Keratinocyte (primary cell): ENCODE measurements at regions not wholly inside any gene's neighbourhood (a gene's known extent, or its start where the extent isn't known, plus 50 kb on each side); places are given as distances from the start of the nearest gene placed in this dataset.

Experiments used
- DNase-seq: peaks from one replicate; pipeline ENCODE4 v3.0.0-alpha.2; 2011; ENCODE audit warnings: low read depth, missing footprints, low spot score
- FAIRE-seq: peaks from 2 replicates; lab custom pipeline; 2011; peaks lifted over from hg19 to GRCh38; lab: Jason Lieb, UNC
- H2AFZ ChIP-seq: 2 replicates; pipeline ENCODE4 v1.6.0; 2012; ENCODE audit warnings: low read length, control low read depth, inconsistent platforms; ENCODE audit not compliant: control insufficient read depth
- H3K27ac ChIP-seq: 2 replicates; pipeline ENCODE4 v1.5.1; 2011; ENCODE audit warnings: low read length; ENCODE audit not compliant: control insufficient read depth, insufficient read depth
- H3K27me3 ChIP-seq: 3 replicates; pipeline ENCODE4 v1.6.0; 2011; ENCODE audit warnings: low read length; ENCODE audit not compliant: control insufficient read depth, insufficient read depth; ENCODE audit errors: extremely low read depth
- H3K36me3 ChIP-seq, 2 experiments: 2 replicates in 1 of 2; 3 replicates in 1 of 2; pipeline ENCODE4 v1.5.1; 2011; ENCODE audit warnings: low read length in 2 of 2, mild to moderate bottlenecking in 1 of 2; ENCODE audit not compliant: control insufficient read depth in 2 of 2, insufficient read depth in 2 of 2; ENCODE audit errors: extremely low read depth in 1 of 2
- H3K4me1 ChIP-seq: 3 replicates; pipeline ENCODE4 v1.5.1; 2011; ENCODE audit warnings: low read length; ENCODE audit not compliant: control insufficient read depth, insufficient read depth; ENCODE audit errors: extremely low read depth
- H3K4me2 ChIP-seq: 3 replicates; pipeline ENCODE4 v1.6.0; 2011; ENCODE audit warnings: low read depth, low read length; ENCODE audit not compliant: control insufficient read depth, insufficient read depth; ENCODE audit errors: extremely low read depth
- H3K4me3 ChIP-seq, 3 experiments: fragments of 200-600 bp in 1 of 3; sonication (generic) in 1 of 3; 2 replicates in 2 of 3; 3 replicates in 1 of 3; pipeline ENCODE4 v1.5.1; 2011 to 2016; ENCODE audit warnings: low read length in 3 of 3, mild to moderate bottlenecking in 3 of 3, control low read depth in 2 of 3, inconsistent platforms in 1 of 3, low read depth in 1 of 3, mixed read lengths in 1 of 3, mixed run types in 1 of 3, moderate library complexity in 1 of 3; ENCODE audit not compliant: control insufficient read depth in 2 of 3, insufficient read depth in 2 of 3; ENCODE audit errors: extremely low read depth in 1 of 3
- H3K79me2 ChIP-seq: 2 replicates; pipeline ENCODE4 v1.6.0; 2012; ENCODE audit warnings: low read length; ENCODE audit not compliant: control insufficient read depth, insufficient read depth
- H3K9ac ChIP-seq: 3 replicates; pipeline ENCODE4 v1.6.0; 2011; ENCODE audit warnings: low read length; ENCODE audit not compliant: control insufficient read depth, insufficient read depth; ENCODE audit errors: extremely low read depth
- H3K9me1 ChIP-seq: 3 replicates; pipeline ENCODE4 v1.6.0; 2011; ENCODE audit warnings: low read length; ENCODE audit not compliant: control insufficient read depth, insufficient read depth; ENCODE audit errors: extremely low read depth
- H3K9me3 ChIP-seq: 2 replicates; pipeline ENCODE4 v1.5.1; 2012; ENCODE audit warnings: low read depth, low read length; ENCODE audit not compliant: control insufficient read depth
- H4K20me1 ChIP-seq: 3 replicates; pipeline ENCODE4 v1.6.0; 2011; ENCODE audit warnings: low read length; ENCODE audit not compliant: control insufficient read depth, insufficient read depth; ENCODE audit errors: extremely low read depth
- EZH2 ChIP-seq: IDR thresholded peaks from one replicate; pipeline ENCODE4 v1.6.1; 2012; ENCODE audit warnings: inconsistent platforms, mild to moderate bottlenecking, low read length, moderate library complexity
- dilution Hi-C: fragments of 300-500 bp; cut with MboI; formaldehyde crosslinking; loops from one replicate; pipeline ENCODE4 v1.7.0; 2020; ENCODE audit warnings: low sequenced_read_pairs; ENCODE audit not compliant: extremely low pct_ligation_motif_present
- TF ChIP-seq, protein P1 (sequence below), 3 experiments: IDR thresholded peaks in 1 of 3; conservative IDR thresholded peaks in 1 of 3; optimal IDR thresholded peaks in 1 of 3; 2 replicates in 2 of 3; 3 replicates in 1 of 3; pipeline versions ENCODE3 to v1.5.1; 2011; ENCODE audit warnings: low read length in 3 of 3, mild to moderate bottlenecking in 3 of 3, moderate library complexity in 2 of 3, control low read depth in 1 of 3, inconsistent platforms in 1 of 3; ENCODE audit not compliant: insufficient read depth in 2 of 3; ENCODE audit errors: extremely low read depth in 1 of 3

GRCh38 chr4:178258603-178259002, 816.4 kb upstream of the AGA start:
- dilution Hi-C loops = no loop called here
- H3K9ac ChIP-seq = no peak overlapping the region
- DNase-seq (no peak), FAIRE-seq (no peak)
- H2AFZ ChIP-seq = no peak overlapping the region
- H3K4me3 ChIP-seq = no peak overlapping the region
- no peaks in the 10 kb centered on the region for H3K9me3 ChIP-seq
- no peak overlapping the region for H3K4me2 ChIP-seq
- H3K27me3 ChIP-seq = no peaks in the 10 kb centered on the region
- TF ChIP-seq, protein P1, sequence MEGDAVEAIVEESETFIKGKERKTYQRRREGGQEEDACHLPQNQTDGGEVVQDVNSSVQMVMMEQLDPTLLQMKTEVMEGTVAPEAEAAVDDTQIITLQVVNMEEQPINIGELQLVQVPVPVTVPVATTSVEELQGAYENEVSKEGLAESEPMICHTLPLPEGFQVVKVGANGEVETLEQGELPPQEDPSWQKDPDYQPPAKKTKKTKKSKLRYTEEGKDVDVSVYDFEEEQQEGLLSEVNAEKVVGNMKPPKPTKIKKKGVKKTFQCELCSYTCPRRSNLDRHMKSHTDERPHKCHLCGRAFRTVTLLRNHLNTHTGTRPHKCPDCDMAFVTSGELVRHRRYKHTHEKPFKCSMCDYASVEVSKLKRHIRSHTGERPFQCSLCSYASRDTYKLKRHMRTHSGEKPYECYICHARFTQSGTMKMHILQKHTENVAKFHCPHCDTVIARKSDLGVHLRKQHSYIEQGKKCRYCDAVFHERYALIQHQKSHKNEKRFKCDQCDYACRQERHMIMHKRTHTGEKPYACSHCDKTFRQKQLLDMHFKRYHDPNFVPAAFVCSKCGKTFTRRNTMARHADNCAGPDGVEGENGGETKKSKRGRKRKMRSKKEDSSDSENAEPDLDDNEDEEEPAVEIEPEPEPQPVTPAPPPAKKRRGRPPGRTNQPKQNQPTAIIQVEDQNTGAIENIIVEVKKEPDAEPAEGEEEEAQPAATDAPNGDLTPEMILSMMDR (optimal IDR thresholded peaks at IDR 0.05 in 1 of 3, IDR thresholded peaks at IDR 0.05 in 1 of 3, conservative IDR thresholded peaks at IDR 0.05 in 1 of 3; ENCODE audit: extremely low read depth in 1 of 3, insufficient read depth in 2 of 3, low read length in 3 of 3) = no peak
- TF ChIP-seq EZH2 = no peak
- H3K9me1 ChIP-seq = no peaks in the 10 kb centered on the region
- no peaks in the 10 kb centered on the region for H3K79me2 ChIP-seq
- no peak overlapping the region for H3K27ac ChIP-seq
- H3K4me1 ChIP-seq = no peaks in the 10 kb centered on the region
- H3K36me3 ChIP-seq = no peaks in the 10 kb centered on the region
- no peaks in the 10 kb centered on the region for H4K20me1 ChIP-seq

DNA sequence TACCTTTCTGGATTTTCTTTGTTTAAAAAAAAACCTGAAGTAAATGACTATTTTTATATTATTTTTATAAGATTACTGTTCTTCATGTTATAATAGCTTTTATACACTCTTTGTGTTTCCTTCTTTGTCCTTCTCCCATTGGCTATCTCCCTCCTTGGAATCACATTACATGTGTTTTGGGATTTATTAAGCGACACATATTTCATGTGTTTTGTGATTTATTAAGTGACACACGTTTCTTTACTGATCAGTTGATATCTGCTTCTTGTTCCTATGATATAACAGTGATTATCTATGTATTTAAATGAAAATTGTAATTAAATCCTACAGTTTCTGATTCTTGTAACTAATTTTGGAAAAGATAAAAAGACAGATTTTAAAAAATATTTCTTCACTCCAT, 817.3 kb upstream of the AGA start:
- Histone ChIP-seq H3K9ac (no peak overlapping the region), H3K9me1 (no peaks in the 10 kb centered on the region), H3K9me3 (no peaks in the 10 kb centered on the region), H3K4me2 (no peak overlapping the region), H3K4me3 (no peak overlapping the region), H3K79me2 (no peaks in the 10 kb centered on the region), H2AFZ (no peak overlapping the region), H3K27me3 (no peaks in the 10 kb centered on the region), H3K27ac (no peak overlapping the region), H3K36me3 (no peaks in the 10 kb centered on the region), H3K4me1 (no peaks in the 10 kb centered on the region), H4K20me1 (no peaks in the 10 kb centered on the region)
- TF ChIP-seq EZH2 = no peak
- TF ChIP-seq, protein P1 (optimal IDR thresholded peaks at IDR 0.05 in 1 of 3, IDR thresholded peaks at IDR 0.05 in 1 of 3, conservative IDR thresholded peaks at IDR 0.05 in 1 of 3; ENCODE audit: extremely low read depth in 1 of 3, insufficient read depth in 2 of 3, low read length in 3 of 3) = no peak
- dilution Hi-C loops = no loop called here
- FAIRE-seq = no peak
- DNase-seq = no peak
